ENCODE measurements at regions not wholly inside any gene's neighbourhood (a gene's known extent, or its start where the extent isn't known, plus 50 kb on each side); places are given as distances from the start of the nearest gene placed in this dataset.
A peak's percentile ranks its signal among the peaks of the same experiment; 100 is the strongest.
"Not testable (repeated sequence)": the region's sequence is repeated elsewhere in the genome, so short reads cannot be mapped to it uniquely, and the experiment has no call there.

DNA sequence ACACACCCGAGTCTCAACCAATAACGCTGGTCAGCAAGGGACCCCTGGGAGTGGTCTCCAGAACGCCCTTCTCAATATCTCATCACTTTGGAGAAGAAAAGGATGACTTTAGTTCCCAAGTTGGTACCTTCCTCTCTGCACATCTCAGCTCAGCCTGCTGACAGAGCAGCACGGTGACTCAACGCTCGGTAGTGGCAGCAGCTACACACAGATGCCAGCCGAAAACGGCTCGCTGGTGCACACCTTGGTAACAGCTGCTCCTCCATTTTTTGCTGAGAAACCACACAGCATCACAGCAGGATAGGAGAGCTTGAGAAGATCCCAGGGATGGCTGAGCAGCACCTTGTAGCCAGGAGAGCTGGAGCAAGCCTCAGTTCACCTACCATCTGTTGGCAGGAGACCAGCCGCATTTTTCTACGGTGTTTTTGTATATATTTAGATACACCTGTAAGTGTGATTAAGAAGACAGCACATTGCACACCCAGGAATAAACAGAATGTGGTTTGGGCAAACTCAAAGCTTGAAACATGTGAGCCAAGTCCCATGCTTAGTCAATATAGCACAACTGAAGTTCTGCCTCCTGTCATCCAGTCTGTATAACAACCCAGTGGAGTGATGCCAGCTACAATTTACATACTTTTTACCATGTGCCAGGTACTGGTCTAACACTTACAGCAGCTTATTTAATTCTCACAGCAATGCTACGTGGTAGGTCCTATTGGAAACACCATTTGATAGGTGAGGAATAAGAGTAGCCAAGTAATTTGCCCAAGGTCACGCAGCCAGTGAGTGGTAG, 83.8 kb upstream of the ERCC4 start:
- DNase-seq: no peak

DNA sequence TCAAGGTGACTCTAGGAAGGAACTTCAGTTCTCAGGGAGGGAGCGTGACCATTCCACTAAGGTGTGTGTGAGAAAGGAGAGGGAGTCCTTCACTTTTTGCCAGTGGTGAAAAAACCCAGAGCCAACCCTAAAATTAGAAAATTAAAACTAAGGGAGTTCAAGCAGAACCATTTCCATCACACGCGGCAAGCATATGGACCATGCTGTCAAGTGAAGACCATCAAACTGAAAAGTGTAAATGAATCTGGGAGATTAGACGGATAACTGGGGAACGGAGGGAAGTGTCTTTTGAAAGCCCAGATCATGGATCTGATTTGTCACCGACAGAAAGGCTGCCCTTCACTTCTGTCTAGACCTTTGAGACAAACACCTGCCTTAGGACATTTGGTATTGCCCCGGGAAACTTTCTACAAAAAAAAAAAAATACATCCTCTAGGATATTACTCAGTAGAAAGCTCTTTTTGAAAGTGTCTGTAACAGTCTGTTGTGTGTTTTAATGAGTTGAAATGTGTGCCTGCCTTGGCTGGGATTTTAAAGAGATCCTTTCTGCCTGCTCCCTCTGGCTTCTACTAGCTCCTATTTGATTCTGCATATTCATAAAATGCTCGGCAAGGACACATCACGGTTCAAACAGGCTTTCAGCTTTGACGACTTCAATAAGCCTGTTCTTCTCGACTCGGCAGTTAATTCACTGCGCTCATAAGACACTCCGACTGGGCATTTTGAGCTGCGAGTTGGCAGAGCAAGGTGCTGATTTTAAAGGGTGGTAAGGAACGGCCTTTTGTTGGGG, 81.4 kb upstream of the ERCC4 start:
- no peak for DNase-seq

- no peak for DNase-seq
These were observed 80.4 kb upstream of the ERCC4 start for GRCh38 chr16:13839577-13839976.

DNA sequence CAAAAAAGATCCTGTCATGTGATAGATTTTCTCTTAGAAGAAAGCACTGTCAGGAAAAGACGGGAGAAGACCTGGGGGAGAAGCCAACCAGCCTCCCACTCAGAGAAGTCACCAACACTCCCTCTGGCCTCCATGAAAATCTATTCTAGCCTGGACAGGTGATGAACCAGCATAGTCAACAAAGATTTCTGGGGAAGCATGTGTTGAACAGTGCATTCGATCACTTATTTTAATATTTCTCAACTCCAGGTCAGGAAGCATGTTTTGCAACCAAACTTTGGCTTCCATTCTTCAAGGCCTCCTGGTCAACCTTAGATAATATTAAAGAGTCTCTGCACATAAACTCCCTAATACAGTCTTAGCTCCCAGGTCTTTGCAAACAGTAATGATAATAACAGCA, 74.7 kb upstream of the ERCC4 start:
- DNase-seq: no peak

DNA sequence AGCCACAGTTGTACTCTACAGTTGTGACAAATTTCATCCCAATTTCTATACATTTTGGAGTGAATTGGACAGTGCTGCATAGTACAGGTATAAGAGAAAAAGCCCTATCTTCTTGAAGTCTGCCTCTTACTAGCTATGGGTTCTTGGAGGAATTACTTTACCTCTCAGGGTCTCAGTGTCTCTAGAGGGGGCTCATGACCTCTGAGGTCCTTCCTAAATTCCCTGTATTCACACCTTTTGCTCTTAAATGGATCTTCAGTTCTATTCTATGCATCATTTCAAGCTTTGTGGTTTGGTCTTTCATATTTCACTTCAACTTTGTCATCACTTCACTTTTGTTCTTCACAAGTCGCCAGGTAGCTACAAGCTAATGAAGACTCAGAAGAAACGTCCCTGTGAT, 71.2 kb upstream of the ERCC4 start:
- no peak for DNase-seq

DNA sequence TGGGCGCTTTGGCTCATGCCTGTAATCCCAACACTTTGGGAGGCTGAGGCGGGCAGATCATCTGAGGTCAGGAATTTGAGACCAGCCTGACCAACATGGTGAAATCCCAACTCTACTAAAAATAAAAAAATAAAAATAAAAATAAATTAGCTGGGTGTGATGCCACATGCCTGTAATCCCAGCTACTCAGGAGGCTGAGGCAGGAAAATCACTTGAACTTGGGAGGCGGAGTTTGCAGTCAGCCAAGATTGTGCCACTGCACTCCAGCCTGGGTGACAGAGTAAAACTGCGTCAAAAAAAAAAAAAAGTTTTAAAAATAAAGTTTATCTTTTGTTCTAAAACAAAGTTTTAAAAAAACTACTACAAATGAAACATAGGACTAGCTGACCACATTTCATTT, 69.8 kb upstream of the ERCC4 start:
- DNase-seq: not testable (repeated sequence)

GRCh38 chr16:13852827-13853226, 67.1 kb upstream of the ERCC4 start:
- DNase-seq: no peak

GRCh38 chr16:13856398-13856797, 63.6 kb upstream of the ERCC4 start:
- DNase-seq: no peak

DNA sequence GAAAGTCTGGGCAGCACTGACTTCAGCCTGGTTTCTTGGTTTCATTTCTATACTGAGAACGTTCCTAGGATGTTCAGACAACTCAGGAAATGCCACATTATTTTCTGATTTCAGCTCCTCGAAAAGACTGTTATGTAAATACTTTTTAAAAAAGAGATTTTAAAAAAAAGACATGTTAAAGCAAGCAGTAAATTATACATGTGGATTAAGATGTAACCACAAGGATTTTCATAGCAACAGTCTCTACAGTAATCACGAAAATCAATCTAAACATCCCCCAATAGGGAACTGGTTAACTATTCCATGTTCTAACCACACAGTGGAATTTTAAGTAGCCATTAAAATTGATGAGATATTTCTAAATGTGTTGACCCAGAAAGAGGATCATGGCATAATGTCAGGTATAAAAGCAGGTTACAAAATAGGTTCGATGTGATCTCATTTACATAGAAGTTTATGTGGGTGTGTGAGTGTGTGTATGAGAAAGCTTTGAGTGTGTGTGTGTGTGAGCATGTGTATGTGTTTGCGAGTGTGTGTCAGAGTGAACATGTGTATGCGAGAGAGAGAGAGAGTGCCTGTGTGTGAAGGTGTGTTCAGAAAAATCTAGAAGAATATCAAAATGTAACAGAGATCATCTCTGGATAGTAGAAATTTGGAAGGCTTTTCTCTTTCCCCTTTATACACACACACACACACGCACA, 63.0 kb upstream of the ERCC4 start:
- no peak for DNase-seq

DNA sequence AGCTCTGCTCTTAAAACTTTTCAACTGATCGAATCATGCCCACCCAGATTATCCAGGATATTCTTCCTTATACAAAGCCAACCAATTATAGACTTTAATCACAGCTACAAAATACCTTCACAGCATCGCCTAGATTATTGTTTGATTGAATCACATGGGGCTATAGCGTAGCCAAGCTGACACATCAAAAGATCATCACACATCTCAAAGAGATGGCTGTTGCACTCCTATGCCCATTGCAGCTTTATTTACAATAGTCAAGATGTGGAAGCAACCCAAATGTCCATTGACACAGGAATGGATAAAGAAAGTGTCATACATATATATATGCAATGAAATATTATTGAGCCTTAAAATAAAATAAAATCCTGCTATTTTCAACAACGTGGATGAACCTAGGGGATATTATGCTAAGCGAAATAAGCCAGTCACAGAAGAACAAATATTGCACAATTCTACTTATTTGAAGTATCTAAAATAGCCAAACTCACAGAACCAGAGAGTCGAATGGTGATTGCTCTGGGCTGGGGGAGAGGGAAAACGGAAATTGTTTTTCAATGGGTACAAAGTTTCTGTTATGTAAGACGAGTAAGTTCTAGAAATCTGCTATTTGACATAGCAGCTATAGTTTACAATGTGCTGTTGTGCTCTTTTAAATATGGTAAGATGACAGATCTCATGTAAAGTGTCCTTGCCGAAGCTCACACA, 60.9 kb upstream of the ERCC4 start:
- DNase-seq: no peak

- DNase-seq: no peak
These were observed 56.7 kb upstream of the ERCC4 start for GRCh38 chr16:13863075-13863765.

DNA sequence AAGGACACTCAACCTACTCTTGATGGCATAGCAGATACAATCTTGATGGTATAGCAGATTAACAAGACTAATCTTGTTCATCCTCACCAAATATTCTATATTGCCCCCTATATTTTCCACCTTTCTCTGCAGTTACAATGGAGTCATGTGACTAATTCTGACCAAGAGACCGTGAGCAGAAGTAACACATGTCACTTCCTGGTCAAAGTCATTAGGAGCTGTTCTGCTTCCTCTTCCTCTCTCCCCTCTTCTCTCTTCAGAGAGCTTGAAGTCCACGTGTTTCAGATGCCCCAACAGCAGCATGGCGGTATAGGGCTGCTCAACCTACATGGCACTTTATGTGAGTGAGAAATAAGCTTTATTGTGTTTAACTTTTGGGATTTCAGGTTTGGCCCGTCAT, 55.3 kb upstream of the ERCC4 start:
- no peak for DNase-seq

DNA sequence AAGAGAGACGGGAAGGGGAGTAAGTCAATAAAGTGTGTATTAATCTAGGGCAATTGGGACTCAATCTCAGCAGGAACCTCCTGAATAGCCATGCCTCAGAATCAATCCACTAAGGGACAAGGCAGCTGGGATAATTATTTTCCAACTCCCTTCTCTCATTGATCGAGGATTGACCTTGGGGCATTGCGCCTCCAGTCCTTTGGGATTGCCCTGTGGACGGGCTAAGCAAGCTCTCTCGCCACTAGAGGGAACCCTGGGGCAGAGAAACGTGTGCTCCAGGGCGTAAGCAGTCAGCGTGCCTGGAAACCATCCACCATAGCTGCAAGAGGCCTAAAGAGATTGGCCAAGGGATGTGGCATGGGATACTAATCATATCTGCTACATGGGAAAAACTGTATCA, 53.9 kb upstream of the ERCC4 start:
- DNase-seq: peak; percentile 35

Data from NCI-H748 treated with DMSO at 0.1 percent for 48 hours (cell line).